Dedifferentiated amniotic fluid mesenchymal stem cell (primary cell): ENCODE measurements at regions not wholly inside any gene's neighbourhood (a gene's known extent, or its start where the extent isn't known, plus 50 kb on each side); places are given as distances from the start of the nearest gene placed in this dataset.
"Not testable (repeated sequence)": the region's sequence is repeated elsewhere in the genome, so short reads cannot be mapped to it uniquely, and the experiment has no call there.

Experiments used
- DNase-seq: peaks from one replicate; pipeline ENCODE4 v3.0.0-alpha.2; 2016; ENCODE audit errors: extremely low spot score

DNA sequence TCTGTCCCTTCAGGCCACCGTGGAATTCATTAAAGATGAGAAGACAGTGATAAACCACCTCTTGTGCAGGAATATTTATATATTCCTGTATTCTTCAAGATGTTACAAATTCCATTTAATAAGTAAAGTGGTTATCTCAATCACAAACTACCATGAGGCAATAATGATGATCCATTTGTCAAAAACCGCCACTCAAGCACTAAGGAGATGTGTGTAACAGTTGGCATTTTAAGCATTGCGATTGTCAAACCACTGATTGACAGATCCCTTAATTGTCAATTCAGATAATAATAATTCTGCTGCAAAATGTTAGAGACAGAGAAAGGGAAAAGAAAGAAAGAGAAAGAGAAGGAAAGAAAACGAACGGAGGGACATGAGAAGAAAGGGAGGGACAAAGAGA is 476.1 kb upstream of the RBFOX1 start:
- DNase-seq, result no peak

DNA sequence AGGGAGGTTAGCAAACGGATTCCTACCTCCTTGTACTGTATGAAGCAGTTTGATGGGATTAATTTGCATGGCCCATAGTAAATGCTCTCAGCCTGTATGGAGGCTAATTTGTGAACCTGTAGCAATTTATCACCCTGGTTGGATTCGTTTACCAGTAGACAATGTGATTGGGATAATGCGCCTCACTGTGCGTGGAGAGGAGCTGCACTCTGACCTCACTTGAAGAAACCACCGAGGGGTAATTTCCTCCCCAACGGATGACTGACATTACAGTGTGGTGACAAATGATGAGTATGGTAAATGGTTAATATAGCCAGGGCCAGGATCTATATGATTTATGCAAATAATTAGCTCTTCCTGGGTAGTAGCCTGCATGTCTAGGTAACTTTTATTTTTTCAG is 479.1 kb upstream of the RBFOX1 start:
- DNase-seq, result no peak

DNA sequence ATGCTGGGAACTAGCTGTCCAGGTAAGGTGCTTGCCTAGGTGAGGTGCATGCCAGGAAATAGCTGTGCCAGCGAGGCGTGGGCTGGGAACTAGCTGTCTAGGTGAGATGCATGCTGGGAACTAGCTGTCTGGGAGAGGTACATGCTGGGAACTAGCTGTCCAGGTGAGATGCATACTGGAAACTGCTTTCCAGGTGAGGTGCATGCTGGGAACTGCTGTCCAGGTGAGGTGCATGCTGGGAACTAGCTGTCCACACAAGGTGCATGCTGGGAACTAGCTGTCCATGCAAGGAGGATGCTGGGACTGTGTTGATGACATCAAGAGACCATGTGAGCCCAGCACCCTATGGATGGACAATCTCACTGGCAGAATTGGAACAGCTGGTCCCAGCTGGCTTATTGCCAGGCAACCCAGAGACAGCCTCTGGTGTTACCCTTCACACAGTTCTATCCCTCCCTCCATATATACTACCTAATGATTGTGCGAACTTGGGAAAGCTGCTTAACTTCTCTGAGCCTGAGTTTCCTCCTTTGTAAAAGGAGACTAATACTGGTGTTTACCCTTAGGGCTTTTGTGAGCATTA is 479.9 kb upstream of the RBFOX1 start:
- DNase-seq, result no peak

DNA sequence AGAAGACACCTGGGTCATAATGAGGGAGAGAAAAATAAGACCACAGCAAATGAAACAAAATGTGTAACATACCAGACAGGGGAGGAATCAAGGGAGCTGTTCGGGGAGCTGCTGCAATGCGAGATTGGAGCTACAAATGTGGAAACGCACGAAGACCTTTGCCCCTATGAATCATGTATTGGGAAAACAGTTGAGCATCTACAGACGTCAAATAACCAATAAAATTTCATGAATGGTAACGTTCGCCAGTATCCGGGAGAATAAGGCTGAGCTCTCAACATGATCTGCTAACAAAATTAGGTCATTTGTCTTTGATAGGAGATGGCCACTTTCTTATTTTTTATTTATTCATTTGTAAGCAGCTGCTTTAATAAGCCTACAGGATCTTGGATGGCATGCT is 486.2 kb upstream of the RBFOX1 start:
- DNase-seq, result no peak

DNA sequence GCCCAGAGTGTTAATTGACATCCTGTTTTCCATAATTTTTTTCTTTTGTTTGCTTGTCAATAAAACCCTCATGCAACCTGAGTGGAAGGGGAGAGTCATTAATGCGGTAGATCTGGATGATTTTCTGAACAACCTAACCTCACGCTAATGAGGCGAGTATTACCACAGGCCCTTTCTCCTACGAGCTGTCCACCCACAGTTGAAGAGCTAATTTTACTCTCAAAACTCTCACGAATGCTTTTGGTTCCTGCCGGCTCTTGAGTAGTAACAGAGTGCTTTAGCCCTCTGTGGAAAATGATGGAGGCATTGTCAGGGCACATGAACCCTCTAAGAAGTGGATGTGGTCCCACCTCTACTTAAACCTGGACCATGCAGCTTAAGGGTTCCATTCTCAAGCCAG is 491.3 kb upstream of the RBFOX1 start:
- DNase-seq, result no peak

DNA sequence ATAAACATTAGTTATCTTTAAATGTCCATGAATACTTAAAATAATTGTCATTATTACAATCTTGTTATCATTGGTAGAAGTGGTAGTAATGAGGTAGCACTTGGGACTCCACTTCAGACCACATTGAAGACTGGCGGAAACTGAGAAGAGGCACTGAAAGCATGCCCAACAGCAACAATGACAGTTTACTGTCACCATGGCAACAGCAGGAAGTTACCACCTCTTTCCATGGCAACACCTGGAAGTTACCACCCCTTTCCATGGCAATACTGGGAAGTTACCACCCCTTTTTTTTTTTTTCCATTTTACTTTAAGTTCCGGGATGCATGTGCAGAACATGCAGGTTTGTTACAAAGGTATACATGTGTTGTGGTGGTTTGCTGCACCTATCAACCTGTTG is 494.9 kb upstream of the RBFOX1 start:
- DNase-seq, result no peak

DNA sequence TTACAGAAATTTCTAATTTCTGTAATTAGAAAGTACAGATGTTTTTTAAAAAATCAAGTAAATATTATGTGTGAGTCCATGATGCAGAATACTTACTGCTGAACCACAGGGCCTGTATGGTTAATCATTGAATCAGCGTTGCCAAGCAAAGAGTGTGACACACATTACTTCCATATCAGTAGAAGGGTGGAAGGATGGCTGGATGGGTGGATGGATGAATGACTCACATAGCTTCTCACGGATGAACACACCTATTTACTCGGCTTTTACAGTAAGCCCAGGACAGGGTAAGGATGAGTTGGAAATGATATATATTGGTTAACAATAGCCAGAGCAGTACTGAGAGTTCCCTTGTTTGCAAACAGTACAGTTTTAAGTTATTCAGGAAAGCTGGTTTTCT is 495.9 kb upstream of the RBFOX1 start:
- DNase-seq, result no peak

DNA sequence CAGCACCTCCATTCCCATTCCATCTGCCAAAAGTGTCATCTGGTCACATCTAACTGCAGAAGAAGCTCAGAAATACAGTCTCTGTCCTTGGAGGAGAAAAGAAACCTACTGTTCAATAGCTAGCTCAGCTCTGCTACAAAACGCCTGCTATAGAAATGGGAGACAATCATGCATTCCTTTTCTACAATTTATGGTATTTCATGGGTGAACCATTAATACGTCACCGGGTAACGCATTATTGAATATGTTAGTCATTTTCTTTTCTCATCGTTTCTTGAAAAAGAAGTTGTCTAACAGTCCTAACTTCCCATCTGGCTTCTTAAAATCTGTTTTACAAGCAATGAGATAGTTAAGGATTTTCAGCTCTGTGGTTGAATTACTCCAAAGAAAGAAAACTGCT is 496.7 kb upstream of the RBFOX1 start:
- DNase-seq, result no peak

DNA sequence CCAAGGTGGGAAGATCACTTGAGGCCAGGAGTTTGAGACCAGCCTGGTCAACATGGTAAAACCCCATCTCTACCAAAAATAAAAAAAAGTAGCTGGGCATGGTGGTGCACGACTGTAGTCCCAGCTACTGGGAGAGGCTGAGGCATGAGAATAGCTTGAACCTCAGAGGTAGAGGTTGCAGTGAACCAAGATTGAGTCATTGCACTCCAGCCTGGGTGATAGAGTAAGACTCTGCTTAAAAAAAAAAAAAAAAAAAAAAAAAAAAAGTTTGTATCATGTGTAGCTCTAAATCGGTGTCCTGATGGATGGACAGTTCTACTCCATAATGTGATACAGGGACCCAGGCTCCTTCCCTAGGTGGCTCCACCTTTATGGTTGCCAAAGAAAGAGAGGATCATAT is 497.1 kb upstream of the RBFOX1 start:
- DNase-seq, result no peak

DNA sequence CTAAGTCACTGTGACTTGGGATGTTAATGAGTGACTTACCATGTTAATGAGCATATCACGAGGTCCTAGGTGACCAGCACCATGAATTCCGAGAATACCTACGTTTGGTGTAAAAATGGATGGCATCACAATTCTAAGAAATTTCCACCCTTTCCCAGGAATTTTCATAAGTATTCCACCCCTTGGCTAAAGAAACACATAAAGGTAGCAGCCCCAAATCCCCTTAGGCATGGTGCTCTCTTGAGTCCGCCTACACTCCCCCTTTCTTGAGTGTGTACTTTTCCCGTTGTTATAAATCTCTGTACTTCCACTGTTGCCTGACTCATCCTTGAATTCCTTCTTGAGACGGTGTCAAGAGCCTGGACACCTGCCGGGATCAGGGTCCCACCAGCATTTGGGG is 504.0 kb upstream of the RBFOX1 start:
- DNase-seq, result no peak

DNA sequence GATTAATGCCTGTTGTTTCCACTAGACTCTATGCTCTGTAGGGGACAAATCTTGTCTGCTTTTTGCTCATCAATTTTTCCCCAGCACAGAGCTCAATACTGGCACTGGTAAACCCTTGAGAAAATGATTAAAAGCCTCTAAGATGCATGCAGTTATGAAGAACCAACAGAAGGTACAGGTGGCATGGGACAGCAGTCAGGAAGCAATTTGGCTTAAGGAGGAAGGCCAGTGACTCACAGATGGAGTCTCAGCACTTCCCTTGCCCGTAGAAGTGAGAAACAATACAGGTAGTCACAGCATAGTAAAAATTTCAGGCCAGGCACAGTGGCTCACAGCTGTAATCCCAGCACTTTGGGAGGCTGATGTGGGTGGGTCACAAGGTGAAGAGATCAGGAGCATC is 504.7 kb upstream of the RBFOX1 start:
- DNase-seq, result no peak

DNA sequence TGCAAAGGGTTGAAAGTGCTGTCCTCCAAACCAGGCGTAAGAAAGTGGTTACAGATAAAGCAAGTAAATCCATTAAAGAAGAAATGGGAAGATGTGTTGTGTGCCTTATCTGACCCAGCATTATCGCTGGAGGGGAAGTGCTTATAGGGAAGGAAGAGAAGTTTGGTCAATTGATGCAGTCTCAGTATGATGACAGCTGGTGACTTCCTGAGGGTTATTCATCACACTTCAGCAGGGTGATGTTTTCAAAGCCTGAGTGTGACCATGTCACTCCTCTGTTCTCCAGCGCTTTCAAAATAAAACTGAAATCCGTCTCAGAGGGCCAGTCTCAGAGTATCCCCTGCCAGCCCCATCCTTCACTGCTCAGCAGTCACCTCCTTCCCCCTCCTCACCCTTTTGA is 505.4 kb upstream of the RBFOX1 start:
- DNase-seq, result no peak

DNA sequence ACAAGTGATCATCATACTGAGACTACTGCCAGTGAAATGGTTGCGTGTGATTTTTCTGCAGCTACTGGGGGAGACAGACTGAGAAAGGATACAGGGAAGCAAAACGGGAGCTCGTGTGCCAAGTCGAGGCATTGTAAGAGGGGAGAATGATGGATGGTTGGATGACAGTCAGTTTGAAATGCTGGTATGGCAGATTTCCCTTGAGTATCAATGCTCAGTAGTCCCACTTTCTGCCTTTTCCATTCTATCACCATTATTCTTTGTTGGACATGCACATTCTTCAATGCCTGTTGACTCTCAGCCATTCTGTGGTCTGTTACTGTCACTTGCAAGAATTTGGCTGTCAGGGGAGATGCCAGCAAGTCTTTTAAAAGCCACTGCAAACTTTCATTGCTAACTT is 510.6 kb upstream of the RBFOX1 start:
- no peak for DNase-seq

DNA sequence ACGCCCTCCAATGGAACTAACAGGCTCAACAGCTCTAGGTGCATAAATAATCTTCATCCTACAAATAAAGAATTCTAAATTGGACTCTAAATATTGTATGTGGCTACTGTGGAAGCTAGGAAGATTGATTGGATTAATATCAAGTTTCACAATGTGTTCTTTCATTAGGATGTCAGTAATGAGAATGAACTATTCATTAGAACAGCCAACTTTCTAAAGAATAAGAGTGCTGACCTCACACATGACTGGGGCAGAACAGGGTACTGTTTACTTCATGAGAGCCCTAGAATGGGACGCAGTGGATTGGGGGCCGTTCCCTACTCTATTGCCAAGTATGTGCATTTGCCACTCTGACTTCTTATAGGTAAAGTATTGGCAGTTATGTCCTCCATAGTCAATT is 528.2 kb upstream of the RBFOX1 start:
- no peak for DNase-seq

DNA sequence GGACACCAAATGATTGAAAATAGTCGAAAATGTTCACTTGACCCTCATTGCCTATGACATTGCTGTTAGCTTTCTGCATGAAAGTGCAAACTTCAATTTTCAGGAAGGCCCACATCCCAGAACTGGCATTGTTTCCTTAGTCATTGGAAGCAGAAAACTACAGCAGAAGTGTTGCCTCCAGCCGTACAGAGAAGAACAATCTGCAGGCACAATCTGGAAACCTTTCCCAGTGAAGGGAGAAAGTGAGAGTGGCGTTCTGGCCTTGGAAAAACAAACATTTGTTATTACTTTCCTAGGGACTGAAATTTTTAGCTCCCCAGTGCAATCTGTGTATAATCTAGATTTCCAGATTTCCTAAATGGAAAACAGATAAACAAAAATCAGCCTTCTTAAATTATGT is 529.5 kb upstream of the RBFOX1 start:
- no peak for DNase-seq

DNA sequence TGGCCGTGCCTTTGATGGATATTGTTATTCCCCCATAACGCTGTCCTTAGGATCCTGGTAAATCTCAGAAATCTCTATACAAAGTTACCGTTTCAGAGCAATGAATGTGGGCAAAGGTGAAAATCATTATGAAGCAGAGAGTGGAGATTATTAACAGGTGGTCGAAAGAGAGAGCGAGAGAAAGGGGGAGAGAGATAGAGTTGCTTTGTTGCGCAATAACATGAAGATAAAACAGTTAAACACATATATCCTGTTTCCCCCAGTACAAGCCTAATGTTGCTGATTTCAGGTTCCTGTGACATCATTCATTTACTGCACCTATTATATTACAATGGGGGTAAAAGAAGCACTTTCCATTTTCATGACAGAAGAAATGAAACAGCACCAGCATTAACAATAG is 535.4 kb upstream of the RBFOX1 start:
- DNase-seq, result no peak

DNA sequence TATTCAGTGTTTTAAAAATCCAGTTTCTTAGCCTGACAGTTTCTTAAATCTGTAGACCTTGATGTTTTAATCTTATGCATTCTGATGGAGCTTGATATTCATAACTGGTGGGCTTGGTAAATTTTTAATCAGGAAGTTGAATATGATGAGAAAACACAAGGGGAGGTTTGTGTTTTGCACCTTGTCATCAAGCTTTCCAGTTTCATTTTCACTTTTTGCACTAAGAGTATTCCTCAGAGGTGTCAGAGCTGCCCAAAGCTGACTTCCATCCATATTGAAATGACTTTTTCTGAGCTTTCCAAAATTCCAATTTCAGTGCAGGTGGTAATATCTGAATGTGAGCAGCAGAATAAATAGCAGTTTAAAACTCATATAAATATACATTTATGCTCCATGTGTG is 555.0 kb upstream of the RBFOX1 start:
- DNase-seq, result no peak

DNA sequence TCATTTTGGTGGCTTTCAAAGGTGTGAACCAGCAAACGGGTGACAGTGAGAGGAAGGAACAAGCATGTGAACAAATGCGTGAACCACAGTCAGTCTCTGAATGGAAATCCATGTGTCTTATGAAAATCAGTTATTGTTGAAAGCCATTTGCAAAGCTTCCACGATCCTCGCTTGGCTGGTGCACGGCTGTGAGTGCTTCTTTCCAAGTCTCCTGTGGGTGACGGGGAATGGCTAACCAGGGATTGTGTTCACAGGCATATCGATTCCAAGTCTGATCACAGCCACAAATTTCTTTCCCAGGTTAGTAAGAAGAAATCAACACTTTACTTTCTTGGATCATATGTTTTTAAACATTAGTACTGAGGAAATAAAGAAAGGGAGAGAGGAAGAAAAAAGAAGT is 556.9 kb upstream of the RBFOX1 start:
- DNase-seq, result no peak

DNA sequence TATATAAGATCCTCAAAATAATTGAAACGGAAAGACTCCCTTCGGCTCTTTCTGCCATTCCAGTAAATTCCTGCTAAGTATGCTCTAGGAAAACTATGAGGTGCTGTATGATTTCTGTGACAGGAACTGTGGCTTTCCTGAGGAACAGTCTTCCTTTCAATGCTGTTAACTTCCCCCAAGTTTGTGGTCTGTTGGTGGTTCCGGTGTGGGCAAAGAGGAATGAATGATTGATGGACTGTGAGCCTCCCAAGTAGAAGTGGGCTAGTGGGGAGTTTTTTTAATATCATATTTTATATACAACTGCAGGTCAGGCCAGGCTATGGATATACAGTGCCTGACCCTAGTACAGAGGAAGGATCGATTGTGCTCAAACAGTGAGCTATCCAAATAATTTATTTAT is 560.7 kb upstream of the RBFOX1 start:
- no peak for DNase-seq

DNA sequence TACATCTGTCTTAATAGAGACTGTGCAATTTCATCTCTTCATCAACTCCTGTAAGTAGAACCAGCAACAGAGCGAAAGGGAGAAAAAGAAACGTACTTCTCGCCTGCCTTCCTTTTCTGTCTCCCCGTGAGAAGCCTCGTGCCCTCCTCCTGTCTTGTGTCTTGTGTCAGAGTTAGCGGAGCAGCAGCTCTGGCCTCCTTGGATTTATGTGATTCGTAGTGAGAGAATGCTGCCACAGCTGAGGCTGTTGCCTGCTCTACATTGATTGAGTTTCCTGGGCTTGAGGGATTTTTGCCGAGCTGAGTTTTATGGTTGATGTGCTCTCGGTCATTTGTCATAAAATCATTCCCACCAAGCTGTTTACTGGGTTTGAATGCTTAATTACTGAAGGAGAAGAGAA is 579.1 kb upstream of the RBFOX1 start:
- no peak for DNase-seq

DNA sequence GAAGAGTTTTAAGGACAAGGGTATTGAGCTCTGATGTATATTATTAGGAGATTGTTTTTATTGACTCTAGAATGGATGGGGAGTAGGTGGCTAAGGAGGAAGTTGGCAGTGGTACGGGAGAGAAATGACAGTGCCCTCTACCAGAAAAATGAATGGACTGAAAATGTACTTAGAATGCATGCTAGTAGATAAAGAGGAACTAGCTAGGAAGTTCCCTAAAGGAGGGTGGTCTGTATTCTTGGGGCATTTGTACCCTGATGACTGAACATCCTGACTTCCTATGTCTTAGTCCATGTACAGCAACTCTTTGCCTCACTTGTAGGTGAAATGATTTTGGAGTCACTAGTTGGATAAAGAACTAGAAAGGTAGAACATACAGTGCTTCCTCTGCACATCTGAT is 581.5 kb upstream of the RBFOX1 start:
- DNase-seq, result no peak

DNA sequence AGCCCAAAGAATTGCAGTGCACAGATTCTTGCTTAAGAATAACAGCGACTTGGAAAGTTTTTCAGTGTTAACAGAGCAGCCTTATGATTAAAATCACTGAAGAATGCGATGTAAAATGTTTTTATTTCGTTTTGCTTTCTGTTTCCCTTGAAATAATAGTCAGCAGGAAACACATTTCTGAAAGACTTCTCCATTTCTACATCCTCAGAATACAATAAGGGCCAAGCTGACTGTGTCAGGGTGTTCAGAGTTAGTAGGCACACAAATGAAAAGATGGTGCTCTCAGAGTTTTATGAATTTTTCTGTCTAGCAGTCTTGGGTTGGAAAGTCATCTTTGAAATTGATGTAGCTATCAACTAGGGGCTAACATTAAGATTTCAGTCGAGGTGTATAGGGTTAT is 582.9 kb upstream of the RBFOX1 start:
- DNase-seq, result no peak

DNA sequence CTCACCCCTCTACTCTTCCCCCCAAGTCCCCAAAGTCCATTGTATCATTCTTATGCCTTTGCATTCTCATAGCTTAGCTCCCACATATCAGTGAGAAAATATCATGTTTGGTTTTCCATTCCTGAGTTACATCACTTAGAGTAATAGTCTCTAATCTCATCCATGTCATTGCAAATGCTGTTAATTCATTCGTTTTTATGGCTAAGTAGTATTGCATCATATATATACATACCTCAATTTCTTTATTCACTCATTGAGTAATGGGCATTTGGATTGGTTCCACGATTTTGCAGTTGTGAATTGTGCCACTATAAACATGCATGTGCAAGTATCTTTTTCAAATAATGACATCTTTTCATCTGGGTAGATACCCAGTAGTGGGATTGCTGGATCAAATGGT is 596.3 kb upstream of the RBFOX1 start:
- DNase-seq, result not testable (repeated sequence)

DNA sequence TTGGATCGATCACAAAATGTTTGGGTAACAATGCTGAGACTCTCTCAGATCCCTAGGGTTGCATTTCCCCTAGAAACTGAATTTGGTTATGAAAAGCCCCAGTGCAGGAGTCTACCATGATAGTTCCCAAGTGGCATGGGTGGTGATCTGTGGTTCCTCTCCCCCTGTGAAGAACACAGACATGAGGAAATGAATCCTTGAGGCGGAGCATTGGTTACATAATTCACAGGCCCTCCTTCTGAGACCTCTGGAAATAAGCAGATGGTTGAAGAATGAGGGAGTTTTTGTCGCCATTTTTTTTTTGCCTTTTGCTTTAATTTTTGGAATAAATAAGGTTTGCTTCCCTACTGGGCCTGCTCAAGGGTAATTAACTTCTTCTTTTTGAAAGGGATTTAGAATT is 597.0 kb upstream of the RBFOX1 start:
- no peak for DNase-seq

DNA sequence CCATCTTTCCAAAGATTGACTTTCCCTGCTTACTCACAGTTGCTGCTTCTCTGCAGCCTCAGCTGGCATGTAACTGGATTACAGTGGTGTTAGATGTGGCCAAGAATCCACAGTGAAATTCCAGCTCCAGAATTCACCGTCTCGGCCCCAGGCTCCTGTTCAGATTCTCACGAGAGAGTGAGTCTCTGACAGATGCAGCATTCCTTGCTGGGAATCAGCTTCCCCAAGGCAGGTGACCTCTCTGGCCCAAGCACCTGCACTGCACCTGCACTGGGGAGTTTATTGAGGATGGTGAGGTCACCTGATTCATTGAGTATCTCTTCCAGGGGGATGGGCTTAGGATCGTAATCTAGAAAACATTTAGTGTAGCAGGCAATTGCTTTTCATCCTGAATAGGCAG is 600.5 kb upstream of the RBFOX1 start:
- DNase-seq, result no peak
